Inflammatory macrophage treated with lipopolysaccharide for 1 hour (primary cell): ENCODE measurements at regions not wholly inside any gene's neighbourhood (a gene's known extent, or its start where the extent isn't known, plus 50 kb on each side); places are given as distances from the start of the nearest gene placed in this dataset.
"Not testable (repeated sequence)": the region's sequence is repeated elsewhere in the genome, so short reads cannot be mapped to it uniquely, and the experiment has no call there.

Experiments
- DNase-seq, 2 donors: peaks; one replicate each; pipeline ENCODE4 v3.0.0-alpha.2; 2020 to 2022

DNA sequence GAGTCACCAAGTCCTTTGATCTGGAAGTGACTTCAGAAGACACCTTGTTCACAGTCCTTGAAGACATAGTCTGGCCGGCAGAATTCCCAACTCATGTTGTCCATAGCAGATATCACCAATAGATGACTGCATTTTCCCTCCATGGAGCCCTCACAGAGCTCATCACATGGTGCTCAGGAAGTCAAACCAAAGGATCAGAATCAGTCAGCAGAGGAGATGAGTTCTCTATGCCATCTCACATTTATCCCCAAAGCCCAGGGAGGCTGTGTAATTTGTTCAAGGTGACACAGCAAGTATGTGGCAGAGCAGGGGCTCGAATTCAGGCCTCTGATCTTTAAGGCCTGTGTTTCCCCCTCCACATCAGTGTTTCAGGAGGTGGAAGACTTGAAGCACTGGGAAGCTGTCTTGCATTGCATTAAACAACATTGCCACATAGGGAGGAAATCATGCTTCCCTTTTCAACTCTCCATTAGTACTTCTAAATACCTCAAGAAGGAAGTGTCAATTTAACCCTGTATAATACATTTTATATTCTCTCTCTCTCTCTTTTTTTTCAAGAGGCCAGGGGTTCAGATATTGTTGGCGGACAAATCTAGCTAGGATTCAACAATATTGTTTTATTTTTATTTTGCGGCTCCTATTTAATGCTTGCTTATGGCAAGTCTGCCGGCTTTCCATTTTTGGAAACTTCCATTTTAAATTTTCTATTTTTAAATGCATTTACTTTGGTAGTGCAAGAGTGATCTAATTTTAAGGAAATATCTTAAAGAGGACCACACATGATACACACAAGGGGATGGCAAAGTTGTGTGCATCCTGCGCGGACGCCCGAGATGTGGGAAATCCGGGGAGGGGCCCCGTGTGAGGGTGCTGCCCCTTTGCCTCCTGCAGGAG, 61.9 kb downstream of the NPIPB5 start:
- peak; percentile 52 to 68 for DNase-seq

DNA sequence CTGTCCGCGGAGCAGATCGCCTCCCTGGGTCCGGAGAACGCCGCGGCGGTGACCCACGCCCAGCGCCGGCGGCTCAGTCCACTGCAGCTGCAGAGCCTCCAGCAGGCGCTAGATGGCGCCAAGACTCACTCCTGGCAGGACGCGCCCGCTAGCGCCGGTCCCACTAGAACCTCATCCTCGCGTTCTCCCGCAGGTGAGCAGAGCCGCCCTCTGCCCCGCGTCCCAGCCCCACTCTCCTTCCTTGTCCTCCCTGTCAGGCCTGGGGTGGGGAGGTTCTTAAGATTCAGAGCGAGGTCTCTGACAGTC, 62.5 kb downstream of the NPIPB5 start:
- not testable (repeated sequence) for DNase-seq

DNA sequence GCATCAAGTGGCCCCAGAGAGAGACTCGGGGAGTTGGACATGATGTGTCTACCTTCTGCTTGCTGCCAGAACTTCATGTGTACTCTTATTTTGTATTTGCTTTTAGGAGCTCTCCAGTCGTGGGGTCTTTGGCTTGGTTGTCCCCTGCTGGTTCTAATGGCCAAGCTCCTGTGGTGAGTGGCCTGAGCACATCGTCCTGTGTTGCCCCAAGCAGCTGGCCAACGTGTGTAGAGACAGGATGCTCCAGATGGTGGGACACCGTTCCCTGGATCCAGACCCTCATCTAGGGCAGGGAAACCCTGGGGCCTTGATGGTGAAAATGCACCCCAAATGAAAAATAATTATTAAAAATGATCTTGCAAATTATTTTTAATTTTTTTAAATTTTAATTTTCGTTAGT, 65.8 kb downstream of the NPIPB5 start:
- not testable (repeated sequence) for DNase-seq

DNA sequence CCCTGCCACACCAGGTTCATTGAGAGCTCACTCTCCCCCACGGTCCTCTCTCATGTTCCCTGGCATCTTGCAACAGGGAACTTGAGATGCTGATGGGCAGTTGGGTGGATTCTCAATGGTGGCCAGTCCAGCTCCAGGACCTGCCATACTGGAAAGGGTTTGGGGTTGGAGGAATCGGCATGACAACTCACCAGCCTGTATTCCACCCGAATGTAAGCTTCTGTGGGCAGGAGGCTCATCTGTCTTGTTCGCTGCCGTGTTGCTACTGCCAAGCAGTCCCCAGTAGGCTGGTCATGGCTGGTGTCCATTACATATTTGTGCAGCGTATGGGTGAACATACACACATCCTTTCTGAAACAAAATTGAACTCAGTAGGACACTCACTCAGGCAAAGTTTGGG, 72.5 kb downstream of the NPIPB5 start:
- DNase-seq: not testable (repeated sequence)

DNA sequence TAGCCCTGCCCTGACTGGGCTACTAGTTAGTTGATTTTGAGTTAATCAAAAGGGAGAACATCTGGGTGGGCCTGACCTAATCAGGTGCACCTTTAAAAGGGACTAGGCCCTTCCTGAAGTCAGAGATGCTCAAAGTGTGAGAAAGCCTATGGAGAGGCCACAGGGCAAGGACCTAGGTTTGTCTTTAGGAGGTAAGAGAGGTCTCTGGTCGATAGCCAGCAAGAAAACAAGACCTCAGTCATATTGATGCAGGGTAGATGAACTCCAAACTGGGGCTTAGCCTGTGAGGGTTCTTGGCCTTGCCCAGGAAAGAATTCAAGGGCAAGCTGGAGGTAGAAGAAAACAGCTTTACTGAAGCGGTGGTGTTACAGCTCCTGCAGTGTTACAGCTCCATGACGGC, 73.8 kb downstream of the NPIPB5 start:
- not testable (repeated sequence) for DNase-seq

DNA sequence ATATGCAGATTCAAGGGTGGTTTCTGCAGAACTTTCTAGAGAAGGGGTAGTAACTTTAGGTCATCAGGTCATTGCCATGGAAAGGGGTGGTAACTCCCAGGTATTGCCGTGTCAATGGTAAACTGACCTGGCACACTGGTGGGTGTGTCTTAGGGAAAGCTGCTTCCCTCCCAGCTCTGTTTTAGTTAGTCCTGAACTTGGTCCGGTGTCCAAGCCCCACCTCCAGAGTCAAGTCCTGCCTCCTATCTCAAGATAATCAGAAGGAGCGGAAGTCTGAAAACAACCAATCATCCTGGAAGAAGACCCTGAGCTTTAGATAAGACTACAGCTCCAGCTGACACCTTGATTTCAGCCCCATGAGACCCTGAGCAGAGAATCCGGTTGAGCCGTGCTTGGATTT, 74.2 kb downstream of the NPIPB5 start:
- DNase-seq: not testable (repeated sequence)

DNA sequence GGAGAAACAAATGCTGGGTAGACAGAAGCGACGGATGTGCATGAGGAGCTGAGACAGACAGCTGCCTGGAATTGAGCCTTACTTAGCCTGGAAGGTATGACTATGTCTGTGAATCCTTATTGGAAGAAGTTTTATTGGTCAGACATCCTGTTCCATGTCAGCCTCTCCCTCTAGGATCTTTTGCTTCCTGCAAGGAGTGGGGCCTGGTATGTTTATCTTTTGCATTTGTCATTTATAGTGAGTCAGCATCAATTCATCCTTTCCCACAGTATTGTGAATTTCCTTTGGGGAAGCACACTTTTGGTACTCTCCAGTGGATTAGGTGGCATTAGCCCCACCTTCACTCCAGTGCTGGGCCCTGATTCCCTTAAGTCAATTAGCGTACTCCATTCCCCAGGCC, 74.7 kb downstream of the NPIPB5 start:
- not testable (repeated sequence) for DNase-seq

DNA sequence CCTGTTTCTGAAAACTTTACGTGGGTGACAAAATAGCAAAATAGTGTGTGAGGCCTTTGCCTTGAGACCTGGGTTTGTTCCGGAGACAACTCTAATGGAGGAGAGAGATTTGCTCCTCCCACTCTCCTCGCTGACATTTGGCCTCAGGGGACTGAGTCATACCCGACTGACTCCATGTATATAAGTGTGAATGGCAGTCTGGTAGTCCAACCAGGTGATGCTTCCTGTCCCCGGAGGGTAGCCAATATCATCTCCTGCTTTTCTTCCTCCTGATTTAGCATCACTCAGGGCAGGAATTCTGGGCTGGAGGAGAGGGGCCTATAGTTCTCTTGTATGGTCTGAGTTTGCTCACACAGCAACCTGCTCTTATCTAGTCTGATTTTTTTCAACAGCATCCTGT, 76.0 kb downstream of the NPIPB5 start:
- DNase-seq: not testable (repeated sequence)

DNA sequence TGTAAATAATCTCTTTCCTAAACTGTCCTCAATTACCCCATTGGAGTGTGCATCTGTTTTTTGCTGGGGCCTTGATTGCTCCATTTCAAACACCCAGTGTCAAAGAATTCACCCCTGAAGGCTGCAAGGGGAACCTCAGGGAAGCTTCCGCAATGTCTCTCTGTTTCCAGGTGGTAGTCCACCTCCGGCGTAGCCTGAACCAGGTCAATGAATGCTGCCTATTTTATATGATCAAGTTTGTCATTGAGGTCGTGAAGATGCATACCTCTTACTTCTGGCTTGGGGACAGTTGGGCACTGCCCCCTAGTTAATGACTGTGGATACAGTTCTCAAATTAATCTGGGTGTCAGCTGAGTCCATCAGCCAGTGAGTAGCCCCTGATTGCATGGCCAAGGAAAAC, 79.1 kb downstream of the NPIPB5 start:
- DNase-seq: not testable (repeated sequence)

DNA sequence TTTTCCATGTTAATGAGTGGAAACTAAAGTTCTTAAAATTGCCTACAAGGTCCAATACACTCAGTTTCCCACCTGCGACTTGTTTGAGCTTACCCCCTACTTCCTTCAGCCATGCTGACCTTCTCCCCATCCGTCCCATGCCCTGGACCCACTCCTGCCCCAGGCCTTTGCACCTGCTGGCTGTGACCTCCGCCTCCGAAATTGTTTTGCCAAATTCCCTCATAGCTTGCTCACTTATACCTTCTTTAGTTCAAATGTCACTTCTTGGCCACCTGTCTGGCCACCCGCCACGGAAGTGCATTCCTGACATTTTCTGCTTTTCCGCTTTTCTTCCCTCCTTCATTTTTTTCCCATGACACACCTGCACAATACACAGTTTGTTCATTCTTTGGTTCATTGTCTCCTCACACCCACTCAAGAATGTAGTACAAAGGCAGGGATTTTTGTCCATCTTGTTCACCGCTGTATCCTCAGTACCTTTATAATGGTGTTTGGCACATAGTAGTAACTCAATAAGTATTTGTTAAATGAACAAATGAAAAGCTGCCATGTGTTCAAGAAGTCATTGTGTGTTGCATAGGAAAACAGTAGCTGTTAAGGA, 85.9 kb downstream of the NPIPB5 start:
- not testable (repeated sequence) for DNase-seq

DNA sequence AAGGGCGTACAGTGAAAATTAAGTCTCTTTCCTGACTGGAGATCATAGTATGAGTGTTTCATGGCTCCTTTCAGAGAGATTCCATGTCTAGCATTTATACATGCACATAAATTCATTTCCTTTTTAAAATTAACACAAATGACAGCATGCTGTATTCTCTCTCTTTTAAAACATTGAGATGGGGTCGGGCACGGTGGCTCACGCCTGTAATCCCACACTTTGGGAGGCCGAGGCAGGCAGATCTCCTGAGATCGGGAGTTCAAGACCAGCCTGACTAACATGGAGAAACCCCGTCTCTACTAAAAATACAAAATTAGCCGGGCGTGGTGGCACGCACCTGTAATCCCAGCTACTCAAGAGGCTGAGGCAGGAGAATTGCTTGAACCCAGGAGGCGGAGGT, 93.1 kb downstream of the NPIPB5 start:
- DNase-seq: not testable (repeated sequence)

DNA sequence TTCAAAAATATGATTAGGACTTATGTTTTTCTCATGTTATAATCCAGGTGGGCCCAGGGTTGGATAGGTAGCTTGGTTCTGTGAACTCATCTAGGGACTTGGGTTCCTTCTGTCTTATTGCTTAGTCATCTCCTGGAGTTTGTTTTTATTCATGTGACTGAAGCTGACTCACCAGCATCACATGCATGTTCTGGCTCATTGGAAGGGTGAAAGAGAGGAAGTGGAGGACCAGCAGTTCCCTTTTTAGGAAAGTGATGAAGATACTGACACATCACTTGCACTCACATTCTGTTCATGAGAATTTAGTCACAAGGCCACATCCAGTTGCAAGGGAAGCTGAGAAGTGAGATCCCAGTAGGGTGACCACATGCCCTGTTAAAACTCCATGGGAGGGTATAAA, 95.9 kb downstream of the NPIPB5 start:
- DNase-seq: not testable (repeated sequence)

DNA sequence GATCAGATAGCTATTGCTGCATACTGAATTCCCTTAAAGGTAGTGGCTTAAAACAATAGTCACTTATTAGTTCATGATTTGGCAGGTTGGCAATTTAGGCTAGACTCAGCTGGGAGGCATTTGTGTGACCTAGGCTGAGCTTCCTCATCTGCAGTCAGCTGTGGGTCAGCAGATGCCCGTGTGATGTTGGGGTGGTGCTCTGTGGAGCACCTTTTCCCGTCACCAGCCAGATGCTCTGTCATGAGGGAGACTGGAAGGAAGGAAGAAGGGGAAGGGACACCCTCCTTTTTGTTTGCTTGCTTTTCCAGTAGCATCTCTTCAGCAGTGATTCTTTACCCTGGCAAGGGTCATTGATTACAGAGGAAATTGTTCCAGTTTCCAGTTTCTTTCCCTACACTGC, 99.1 kb downstream of the NPIPB5 start:
- not testable (repeated sequence) for DNase-seq

DNA sequence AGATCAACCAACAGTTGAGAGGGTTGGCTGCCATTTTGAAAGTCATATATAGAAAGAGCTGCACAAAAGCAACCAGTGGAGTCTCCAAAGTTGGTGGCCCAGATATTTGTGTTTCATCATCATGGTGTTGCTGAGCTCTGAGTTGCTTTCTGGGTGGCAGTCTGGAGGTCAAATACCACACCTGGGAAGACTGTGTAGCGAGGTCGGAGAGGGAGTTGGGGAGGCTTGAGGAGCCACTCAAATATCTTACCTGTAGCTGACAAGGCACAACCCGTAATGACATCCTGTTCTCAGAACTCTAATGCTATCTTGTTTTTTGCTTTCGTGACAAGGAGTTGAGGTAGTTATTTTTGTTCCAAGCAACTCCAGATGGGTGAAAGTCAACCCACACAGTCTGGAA, 100.4 kb downstream of the NPIPB5 start:
- not testable (repeated sequence) for DNase-seq

DNA sequence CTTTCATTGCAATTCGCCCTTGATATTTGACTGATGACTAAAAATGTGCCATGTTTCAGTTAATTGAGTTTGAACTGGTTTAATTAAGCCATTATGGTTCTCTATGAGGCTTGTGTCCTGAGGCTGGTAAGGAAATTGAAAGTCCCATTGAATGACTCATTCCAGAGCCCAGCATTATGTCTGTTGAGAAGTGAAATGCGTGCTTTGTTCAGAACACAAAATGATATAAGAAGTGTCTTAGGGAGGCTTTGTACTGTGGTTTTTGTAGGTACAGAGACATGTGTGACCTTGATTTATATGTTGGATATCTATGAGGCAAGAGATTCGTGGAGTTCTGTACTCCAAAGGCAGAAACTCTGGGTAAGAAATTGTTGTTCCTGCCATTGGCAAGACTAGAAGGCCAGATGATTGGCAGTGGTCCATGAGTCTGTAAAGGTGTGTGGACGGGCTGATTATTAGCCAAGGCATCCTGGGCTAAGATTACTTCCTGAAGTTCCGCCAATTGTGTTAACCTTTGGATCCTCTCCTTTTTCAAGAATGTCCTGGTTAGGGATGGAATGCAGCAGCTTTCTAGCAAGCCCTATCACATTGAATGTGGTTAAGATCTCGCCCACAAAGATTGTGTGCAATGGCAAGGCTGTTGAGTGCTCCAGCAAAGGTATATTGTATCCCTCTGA, 103.7 kb downstream of the NPIPB5 start:
- DNase-seq: peak in 1 of 2 donors; percentile 25

DNA sequence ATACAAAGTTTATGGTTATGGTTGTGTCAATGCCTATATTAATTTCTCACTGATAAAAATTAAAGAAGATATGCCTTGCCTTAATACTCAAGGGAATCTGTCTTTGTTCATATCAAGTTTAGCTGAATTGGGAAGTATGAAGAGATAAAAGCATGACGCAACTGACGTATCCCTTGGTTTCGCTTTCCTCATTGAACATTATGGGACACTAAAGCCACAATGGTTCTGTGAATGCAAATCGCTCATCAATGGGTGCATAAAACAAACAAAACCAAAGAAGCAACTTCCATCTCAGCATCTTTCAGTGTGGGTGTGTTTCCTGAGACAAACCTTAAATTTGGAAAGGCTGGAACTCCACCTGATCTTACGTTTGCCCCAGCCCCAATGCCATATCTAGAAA, 108.2 kb downstream of the NPIPB5 start:
- peak; percentile 29 to 41 for DNase-seq

DNA sequence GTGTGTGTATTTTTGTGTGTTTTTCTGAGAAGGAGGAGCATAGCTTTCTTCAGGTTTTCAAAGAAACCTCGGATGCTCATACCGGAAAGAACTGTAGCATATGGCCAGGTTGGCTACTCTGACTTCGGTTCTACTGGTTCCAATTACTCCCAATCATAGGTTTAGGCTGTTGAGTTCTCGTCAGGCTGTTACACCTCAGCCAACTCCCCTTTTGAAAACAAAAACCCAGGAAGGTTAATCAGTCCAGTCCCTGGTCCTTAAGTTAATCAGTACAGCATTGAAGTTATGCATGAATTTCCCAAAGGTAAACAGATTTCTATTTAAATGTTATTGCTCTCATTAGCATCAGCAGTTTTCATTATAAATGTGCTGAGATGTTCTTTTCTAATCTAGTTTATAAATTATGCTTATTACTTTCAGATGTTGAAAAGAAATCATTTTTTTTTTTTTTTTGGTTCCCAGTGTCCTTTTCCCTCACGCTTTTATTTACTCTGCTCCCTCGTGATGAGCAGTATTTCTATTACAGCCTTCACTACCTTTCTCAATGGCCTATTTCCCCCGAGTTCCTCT, 111.0 kb downstream of the NPIPB5 start:
- no peak for DNase-seq

DNA sequence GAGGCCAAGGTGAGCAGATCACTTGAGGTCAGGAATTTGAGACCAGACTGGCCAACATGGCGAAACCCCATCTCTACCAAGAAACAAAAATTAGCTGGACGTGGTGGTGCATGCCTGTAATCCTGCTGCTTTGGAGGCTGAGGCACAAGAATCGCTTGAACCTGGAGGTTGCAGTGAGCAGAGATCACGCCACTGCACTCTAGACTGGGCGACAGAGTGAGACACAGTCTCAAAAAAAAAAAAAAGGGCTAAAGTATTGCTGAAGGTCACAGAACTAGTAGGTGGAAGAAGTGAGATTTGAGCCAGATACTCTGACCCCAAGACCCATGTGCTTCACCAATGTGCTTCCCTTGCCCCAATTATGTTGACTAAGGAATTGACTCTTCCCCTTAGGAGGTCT, 112.0 kb downstream of the NPIPB5 start:
- no peak for DNase-seq

DNA sequence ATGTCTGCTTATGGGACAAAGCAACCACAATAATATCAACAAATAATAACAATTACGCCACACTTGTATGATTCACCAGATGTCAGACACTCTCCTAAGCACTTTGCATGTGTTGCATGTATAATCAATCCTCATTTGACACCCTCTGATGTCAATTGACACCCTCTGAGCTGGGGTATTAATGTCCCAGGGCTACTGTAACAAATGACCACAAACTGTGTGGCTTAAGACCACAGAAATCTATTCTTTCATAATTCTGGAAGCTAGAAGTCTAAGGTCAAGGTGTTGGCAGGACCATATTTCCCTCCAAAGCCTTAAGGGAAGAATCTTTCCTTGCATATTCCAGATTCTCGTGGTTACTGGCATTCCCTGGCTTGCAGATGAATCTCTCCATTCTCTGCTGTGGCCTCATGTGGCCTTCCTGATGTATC, 112.7 kb downstream of the NPIPB5 start:
- no peak for DNase-seq

DNA sequence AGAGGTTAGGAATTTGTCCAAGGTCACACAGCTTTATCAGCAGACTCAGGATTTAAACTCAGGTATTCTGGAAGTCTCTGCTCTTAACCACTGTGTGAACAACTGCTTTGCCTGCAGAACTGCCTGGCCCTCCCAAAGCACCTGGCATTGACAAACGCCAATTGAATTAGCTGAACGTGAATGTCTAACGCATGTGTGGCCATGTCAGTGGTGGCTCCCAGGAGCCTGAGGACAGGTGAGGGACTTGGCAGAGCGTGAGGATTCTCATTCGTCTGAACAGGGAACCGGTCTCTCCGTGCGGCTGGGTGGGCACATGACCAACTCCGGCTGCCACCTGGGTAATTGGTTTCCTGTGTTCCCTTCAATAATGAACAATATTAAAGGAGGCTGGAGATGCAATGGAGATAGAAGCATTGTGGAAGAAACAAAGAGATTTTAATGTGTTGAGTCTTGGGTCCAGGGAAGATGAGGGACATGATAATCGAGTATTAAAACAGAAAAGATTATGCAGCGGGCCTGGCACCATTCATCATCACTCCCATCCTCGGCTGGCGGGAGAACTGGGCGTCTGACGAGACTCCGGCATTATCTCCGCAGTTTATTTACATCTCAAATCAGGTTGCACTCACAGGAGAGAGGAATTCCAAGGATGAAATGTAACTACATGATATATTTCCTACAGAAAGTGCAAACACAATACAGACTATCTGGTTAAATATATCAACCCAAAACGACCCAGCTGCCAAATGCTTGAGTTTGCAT, 113.5 kb downstream of the NPIPB5 start:
- no peak for DNase-seq

DNA sequence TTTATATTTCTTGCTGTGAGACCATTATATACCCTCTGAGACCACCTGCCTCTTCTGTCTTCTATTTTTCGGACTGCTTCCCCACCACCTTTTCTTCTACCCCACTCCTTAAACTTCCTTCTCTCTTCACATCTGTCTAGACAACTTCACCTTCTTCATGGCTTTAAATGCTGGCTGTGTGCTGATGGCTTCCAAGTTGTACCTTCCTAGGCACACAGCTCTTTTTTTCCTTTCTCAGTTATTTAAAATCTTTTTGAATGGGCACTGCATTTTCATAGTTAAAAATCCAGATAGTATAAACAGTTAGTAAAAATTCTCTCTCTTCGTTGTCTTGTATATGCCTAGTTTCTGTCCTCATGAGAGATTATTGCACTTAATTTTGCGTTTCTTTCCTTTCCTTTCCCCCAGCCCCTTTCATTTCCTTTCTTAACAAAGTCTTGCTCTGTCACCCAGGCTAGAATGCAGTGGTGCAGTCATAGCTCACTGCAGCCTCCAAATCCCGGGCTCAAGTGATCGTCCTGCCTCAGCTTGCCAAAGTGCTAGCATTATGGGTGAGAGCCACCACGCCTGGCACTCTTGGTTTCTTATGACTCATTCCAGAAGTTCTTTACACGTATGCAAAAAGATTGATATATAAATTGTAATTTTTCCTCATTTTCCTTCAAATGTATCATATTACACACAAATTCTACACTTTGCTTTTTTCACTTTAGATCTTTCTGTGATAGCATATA, 114.3 kb downstream of the NPIPB5 start:
- no peak for DNase-seq

DNA sequence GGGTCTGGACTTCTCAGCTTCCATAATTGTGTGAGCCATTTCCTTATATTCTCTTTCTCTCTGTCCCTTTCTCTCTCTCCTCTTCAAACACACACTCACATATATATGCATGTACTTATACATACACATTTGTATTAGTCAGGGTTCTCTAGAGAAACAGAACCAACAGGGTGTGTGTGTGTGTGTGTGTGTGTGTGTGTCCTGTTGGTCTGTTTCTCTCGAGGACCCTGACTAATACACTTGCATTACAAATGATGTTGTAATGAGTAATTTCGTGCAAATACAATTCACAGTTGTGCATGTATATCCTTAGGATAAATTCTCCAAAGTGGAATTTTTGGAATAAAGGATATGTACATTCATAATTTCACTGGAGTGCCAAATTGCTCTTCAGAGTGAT, 115.3 kb downstream of the NPIPB5 start:
- no peak for DNase-seq
